ENCODE measurements at regions not wholly inside any gene's neighbourhood (a gene's known extent, or its start where the extent isn't known, plus 50 kb on each side); places are given as distances from the start of the nearest gene placed in this dataset.
"Not testable (repeated sequence)": the region's sequence is repeated elsewhere in the genome, so short reads cannot be mapped to it uniquely, and the experiment has no call there.

GRCh38 chr1:149300478-149301218, 174.2 kb upstream of the NBPF19 start:
- H3K9ac ChIP-seq (ENCODE audit: low read depth, low read length); H3K36me3 ChIP-seq (ENCODE audit: control insufficient read depth, insufficient read depth, low read length); H3K27me3 ChIP-seq (ENCODE audit: control insufficient read depth, insufficient read depth, low read length); H3K4me1 ChIP-seq (ENCODE audit: control insufficient read depth, insufficient read depth, low read length); H3K9me3 ChIP-seq (ENCODE audit: control insufficient read depth, insufficient read depth, low read length); H3K4me3 ChIP-seq (ENCODE audit: low read depth, low read length): not testable (repeated sequence)

GRCh38 chr1:149301282-149301681, 173.6 kb upstream of the NBPF19 start:
- H3K4me3 ChIP-seq (ENCODE audit: low read depth, low read length); H3K27me3 ChIP-seq (ENCODE audit: control insufficient read depth, insufficient read depth, low read length); H3K9ac ChIP-seq (ENCODE audit: low read depth, low read length); H3K36me3 ChIP-seq (ENCODE audit: control insufficient read depth, insufficient read depth, low read length); H3K9me3 ChIP-seq (ENCODE audit: control insufficient read depth, insufficient read depth, low read length); H3K4me1 ChIP-seq (ENCODE audit: control insufficient read depth, insufficient read depth, low read length): not testable (repeated sequence)

GRCh38 chr1:149304796-149305195, 170.0 kb upstream of the NBPF19 start:
- not testable (repeated sequence) for H3K9me3 ChIP-seq (ENCODE audit: control insufficient read depth, insufficient read depth, low read length); H3K9ac ChIP-seq (ENCODE audit: low read depth, low read length); H3K27me3 ChIP-seq (ENCODE audit: control insufficient read depth, insufficient read depth, low read length); H3K4me1 ChIP-seq (ENCODE audit: control insufficient read depth, insufficient read depth, low read length); H3K36me3 ChIP-seq (ENCODE audit: control insufficient read depth, insufficient read depth, low read length); H3K4me3 ChIP-seq (ENCODE audit: low read depth, low read length)

- not testable (repeated sequence) for H3K9ac ChIP-seq (ENCODE audit: low read depth, low read length); H3K4me1 ChIP-seq (ENCODE audit: control insufficient read depth, insufficient read depth, low read length); H3K27me3 ChIP-seq (ENCODE audit: control insufficient read depth, insufficient read depth, low read length); H3K4me3 ChIP-seq (ENCODE audit: low read depth, low read length); H3K9me3 ChIP-seq (ENCODE audit: control insufficient read depth, insufficient read depth, low read length); H3K36me3 ChIP-seq (ENCODE audit: control insufficient read depth, insufficient read depth, low read length)
Measured at GRCh38 chr1:149307640-149308039, 167.2 kb upstream of the NBPF19 start.

- H3K4me1 ChIP-seq (ENCODE audit: control insufficient read depth, insufficient read depth, low read length); H3K27me3 ChIP-seq (ENCODE audit: control insufficient read depth, insufficient read depth, low read length); H3K36me3 ChIP-seq (ENCODE audit: control insufficient read depth, insufficient read depth, low read length); H3K9ac ChIP-seq (ENCODE audit: low read depth, low read length); H3K9me3 ChIP-seq (ENCODE audit: control insufficient read depth, insufficient read depth, low read length); H3K4me3 ChIP-seq (ENCODE audit: low read depth, low read length): not testable (repeated sequence)
Measured at GRCh38 chr1:149314921-149315320, 159.9 kb upstream of the NBPF19 start.

- H3K36me3 ChIP-seq (ENCODE audit: control insufficient read depth, insufficient read depth, low read length); H3K9ac ChIP-seq (ENCODE audit: low read depth, low read length); H3K4me3 ChIP-seq (ENCODE audit: low read depth, low read length); H3K4me1 ChIP-seq (ENCODE audit: control insufficient read depth, insufficient read depth, low read length); H3K9me3 ChIP-seq (ENCODE audit: control insufficient read depth, insufficient read depth, low read length); H3K27me3 ChIP-seq (ENCODE audit: control insufficient read depth, insufficient read depth, low read length): not testable (repeated sequence)
Measured at GRCh38 chr1:149320971-149321731, 153.7 kb upstream of the NBPF19 start.

GRCh38 chr1:149321732-149322016, 153.2 kb upstream of the NBPF19 start:
- not testable (repeated sequence) for H3K9me3 ChIP-seq (ENCODE audit: control insufficient read depth, insufficient read depth, low read length); H3K4me3 ChIP-seq (ENCODE audit: low read depth, low read length); H3K9ac ChIP-seq (ENCODE audit: low read depth, low read length); H3K27me3 ChIP-seq (ENCODE audit: control insufficient read depth, insufficient read depth, low read length); H3K36me3 ChIP-seq (ENCODE audit: control insufficient read depth, insufficient read depth, low read length); H3K4me1 ChIP-seq (ENCODE audit: control insufficient read depth, insufficient read depth, low read length)

GRCh38 chr1:149330081-149330335, 144.8 kb upstream of the NBPF19 start:
- H3K27me3 ChIP-seq (ENCODE audit: control insufficient read depth, insufficient read depth, low read length); H3K9me3 ChIP-seq (ENCODE audit: control insufficient read depth, insufficient read depth, low read length); H3K4me3 ChIP-seq (ENCODE audit: low read depth, low read length); H3K9ac ChIP-seq (ENCODE audit: low read depth, low read length); H3K36me3 ChIP-seq (ENCODE audit: control insufficient read depth, insufficient read depth, low read length); H3K4me1 ChIP-seq (ENCODE audit: control insufficient read depth, insufficient read depth, low read length): not testable (repeated sequence)

GRCh38 chr1:149336082-149336481, 138.8 kb upstream of the NBPF19 start:
- not testable (repeated sequence) for H3K27me3 ChIP-seq (ENCODE audit: control insufficient read depth, insufficient read depth, low read length); H3K36me3 ChIP-seq (ENCODE audit: control insufficient read depth, insufficient read depth, low read length); H3K4me1 ChIP-seq (ENCODE audit: control insufficient read depth, insufficient read depth, low read length); H3K9me3 ChIP-seq (ENCODE audit: control insufficient read depth, insufficient read depth, low read length); H3K9ac ChIP-seq (ENCODE audit: low read depth, low read length); H3K4me3 ChIP-seq (ENCODE audit: low read depth, low read length)

GRCh38 chr1:149338221-149338691, 136.6 kb upstream of the NBPF19 start:
- not testable (repeated sequence) for H3K4me3 ChIP-seq (ENCODE audit: low read depth, low read length); H3K9me3 ChIP-seq (ENCODE audit: control insufficient read depth, insufficient read depth, low read length); H3K9ac ChIP-seq (ENCODE audit: low read depth, low read length); H3K4me1 ChIP-seq (ENCODE audit: control insufficient read depth, insufficient read depth, low read length); H3K36me3 ChIP-seq (ENCODE audit: control insufficient read depth, insufficient read depth, low read length); H3K27me3 ChIP-seq (ENCODE audit: control insufficient read depth, insufficient read depth, low read length)

- not testable (repeated sequence) for H3K27me3 ChIP-seq (ENCODE audit: control insufficient read depth, insufficient read depth, low read length); H3K4me1 ChIP-seq (ENCODE audit: control insufficient read depth, insufficient read depth, low read length); H3K9ac ChIP-seq (ENCODE audit: low read depth, low read length); H3K36me3 ChIP-seq (ENCODE audit: control insufficient read depth, insufficient read depth, low read length); H3K9me3 ChIP-seq (ENCODE audit: control insufficient read depth, insufficient read depth, low read length); H3K4me3 ChIP-seq (ENCODE audit: low read depth, low read length)
Measured at GRCh38 chr1:149338698-149339097, 136.1 kb upstream of the NBPF19 start.

- H3K27me3 ChIP-seq (ENCODE audit: control insufficient read depth, insufficient read depth, low read length); H3K9me3 ChIP-seq (ENCODE audit: control insufficient read depth, insufficient read depth, low read length); H3K9ac ChIP-seq (ENCODE audit: low read depth, low read length); H3K4me3 ChIP-seq (ENCODE audit: low read depth, low read length); H3K36me3 ChIP-seq (ENCODE audit: control insufficient read depth, insufficient read depth, low read length); H3K4me1 ChIP-seq (ENCODE audit: control insufficient read depth, insufficient read depth, low read length): not testable (repeated sequence)
Measured at GRCh38 chr1:149349448-149349847, 125.4 kb upstream of the NBPF19 start.
